Left cardiac atrium (tissue), 4 donors: ENCODE measurements at regions not wholly inside any gene's neighbourhood (a gene's known extent, or its start where the extent isn't known, plus 50 kb on each side); places are given as distances from the start of the nearest gene placed in this dataset.

Experiments
- ATAC-seq, 2 donors: fragments of 200-7000 bp; cut with Tn5 transposase; one replicate each; pipeline ENCODE4 v1.9.1; 2020; ENCODE audit warnings: mild to moderate bottlenecking in 2 of 2, moderate library complexity in 2 of 2
- DNase-seq: peaks from one replicate; pipeline ENCODE4 v3.0.0-alpha.2; 2020
- intact Hi-C, 2 donors: fragments of 100-400 bp; cut with DNase I; formaldehyde crosslinking; loops; one replicate each; pipeline versions ENCODE4 v1.14.1 to v1.15.1; 2022 to 2023
- donor health status: DM: no; HTN: yes; CAD: no.
- donor health status: DM: no; HTN: yes; CAD: no; lungs with severe emphysema.
- donor health status: DM: yes; HTN: yes; CAD: no.
- donor health status: Dilated cardiomyopathy.

- peak in 1 of 2 donors; percentile 31 for ATAC-seq
- intact Hi-C loops: no loop called here
- no peak for DNase-seq
Measured at GRCh38 chr5:134063188-134063820, 51.2 kb upstream of the TCF7 start.

GRCh38 chr5:134059758-134060495 lies 54.6 kb upstream of the TCF7 start:
- DNase-seq: no peak
- intact Hi-C loops: no loop called here
- ATAC-seq: no peak

- intact Hi-C loops: no loop called here
- ATAC-seq (no peak), DNase-seq (no peak)
Measured at GRCh38 chr5:134055015-134055414, 50.2 kb upstream of the VDAC1 start.
